ENCODE measurements at regions not wholly inside any gene's neighbourhood (a gene's known extent, or its start where the extent isn't known, plus 50 kb on each side); places are given as distances from the start of the nearest gene placed in this dataset.
A peak's percentile ranks its signal among the peaks of the same experiment; 100 is the strongest.

DNA sequence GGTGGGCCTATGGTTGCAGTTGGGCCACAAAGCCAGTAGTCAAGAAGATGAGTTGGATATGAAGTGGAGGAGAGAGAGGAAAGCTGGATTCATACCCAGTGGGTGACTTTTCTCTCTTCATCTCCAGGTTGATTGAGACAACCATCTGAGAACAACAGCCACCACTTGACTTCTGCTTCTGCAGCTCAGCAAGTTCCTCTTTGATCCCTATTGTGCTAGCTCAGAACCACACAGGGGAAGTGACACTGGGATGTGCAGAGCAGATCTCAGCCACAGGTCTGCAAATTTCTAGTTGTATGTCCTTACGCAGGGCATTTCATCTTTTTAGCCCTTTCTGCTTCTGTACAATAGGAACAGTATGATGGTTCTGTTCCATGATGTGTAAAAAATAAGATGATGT is 459.2 kb upstream of the ARRDC4 start:
- DNase-seq (ENCODE audit: low read depth in 1 of 2, low spot score in 1 of 2), result no peak
- TF ChIP-seq JUND (IDR thresholded peaks at IDR 0.05; ENCODE audit: low read depth), result no peak
- in situ Hi-C loops (cut with HindIII; ENCODE audit: low pct_unique_long_range_greater_than_20kb, low sequenced_read_pairs), result no loop called here

DNA sequence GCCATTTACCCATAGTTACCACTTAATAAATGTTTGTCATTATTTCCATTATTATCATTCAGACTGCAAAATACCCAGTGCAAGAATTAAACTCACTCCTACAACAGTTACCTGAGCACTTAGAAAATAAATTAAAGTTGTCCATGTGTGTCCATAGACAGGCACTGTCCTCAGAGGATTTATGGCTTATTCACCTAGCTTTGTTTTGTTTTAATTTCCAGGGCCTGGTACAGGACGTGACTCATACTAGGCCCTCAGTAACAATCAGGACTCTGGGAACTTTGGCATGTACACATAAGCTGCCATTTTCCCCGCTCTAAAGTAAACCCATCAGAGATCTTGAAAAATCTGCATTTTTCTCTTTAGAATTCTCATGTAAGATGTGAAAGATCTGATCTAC is 458.5 kb upstream of the ARRDC4 start:
- no peak for DNase-seq (ENCODE audit: low read depth in 1 of 2, low spot score in 1 of 2)
- in situ Hi-C loops (cut with HindIII; ENCODE audit: low pct_unique_long_range_greater_than_20kb, low sequenced_read_pairs), result no loop called here
- no peak for TF ChIP-seq JUND (IDR thresholded peaks at IDR 0.05; ENCODE audit: low read depth)

GRCh38 chr15:97504031-97504792 is 456.3 kb upstream of the ARRDC4 start:
- TF ChIP-seq JUND (IDR thresholded peaks at IDR 0.05; ENCODE audit: low read depth), result no peak
- in situ Hi-C loops (cut with HindIII; ENCODE audit: low pct_unique_long_range_greater_than_20kb, low sequenced_read_pairs), result no loop called here
- no peak for DNase-seq (ENCODE audit: low read depth in 1 of 2, low spot score in 1 of 2)

GRCh38 chr15:97517737-97518136 is 442.8 kb upstream of the ARRDC4 start:
- in situ Hi-C loops (cut with HindIII; ENCODE audit: low pct_unique_long_range_greater_than_20kb, low sequenced_read_pairs), result no loop called here
- no peak for DNase-seq (ENCODE audit: low read depth in 1 of 2, low spot score in 1 of 2)
- no peak for TF ChIP-seq JUND (IDR thresholded peaks at IDR 0.05; ENCODE audit: low read depth)

DNA sequence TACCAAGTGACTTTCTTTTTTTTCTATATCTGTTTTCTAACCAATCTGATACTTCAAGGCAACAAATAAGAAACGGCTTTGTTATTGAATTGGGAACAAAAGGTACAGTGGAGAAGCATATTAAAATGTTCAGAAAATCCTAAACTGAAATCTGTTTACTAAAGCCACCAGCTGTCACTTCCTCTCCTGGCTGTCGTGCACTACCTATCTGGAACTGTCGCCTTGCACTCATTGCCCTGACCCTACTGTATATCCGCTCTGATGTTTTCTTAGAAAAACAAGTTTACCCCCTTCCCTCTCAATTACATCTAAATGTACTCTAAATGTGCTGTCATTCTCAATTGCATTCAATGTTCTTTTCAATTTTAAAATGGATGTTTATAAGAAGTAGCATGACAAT is 439.8 kb upstream of the ARRDC4 start:
- in situ Hi-C loops (cut with HindIII; ENCODE audit: low pct_unique_long_range_greater_than_20kb, low sequenced_read_pairs), result no loop called here
- no peak for TF ChIP-seq JUND (IDR thresholded peaks at IDR 0.05; ENCODE audit: low read depth)
- DNase-seq (ENCODE audit: low read depth in 1 of 2, low spot score in 1 of 2), result no peak

- in situ Hi-C loops (cut with HindIII; ENCODE audit: low pct_unique_long_range_greater_than_20kb, low sequenced_read_pairs), result no loop called here
- TF ChIP-seq JUND (IDR thresholded peaks at IDR 0.05; ENCODE audit: low read depth), result no peak
- DNase-seq (ENCODE audit: low read depth in 1 of 2, low spot score in 1 of 2), result peak; percentile 6 to 9
Observed at GRCh38 chr15:97521381-97522285, 438.9 kb upstream of the ARRDC4 start.

DNA sequence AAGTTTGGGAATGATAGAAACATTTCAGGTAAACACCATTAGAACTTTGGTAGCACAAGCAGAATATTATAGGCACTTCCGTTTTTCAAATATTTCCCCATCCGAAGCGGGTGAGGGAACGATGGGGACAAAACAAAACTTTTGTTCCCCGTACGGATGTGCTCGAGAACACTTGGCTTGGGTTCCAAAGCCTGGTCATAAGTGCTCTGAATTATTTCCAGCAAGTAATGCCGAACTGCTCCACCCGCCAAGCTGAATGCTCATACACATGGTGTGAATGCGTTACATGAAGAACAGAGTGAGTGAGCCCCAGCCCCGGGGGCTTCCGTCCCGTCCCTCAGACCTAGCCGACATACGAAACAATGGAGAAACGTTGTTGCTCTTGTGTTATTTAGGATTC is 438.2 kb upstream of the ARRDC4 start:
- in situ Hi-C loops (cut with HindIII; ENCODE audit: low pct_unique_long_range_greater_than_20kb, low sequenced_read_pairs), result no loop called here
- no peak for DNase-seq (ENCODE audit: low read depth in 1 of 2, low spot score in 1 of 2)
- TF ChIP-seq JUND (IDR thresholded peaks at IDR 0.05; ENCODE audit: low read depth), result no peak

GRCh38 chr15:97525809-97526208 is 434.7 kb upstream of the ARRDC4 start:
- no peak for DNase-seq (ENCODE audit: low read depth in 1 of 2, low spot score in 1 of 2)
- TF ChIP-seq JUND (IDR thresholded peaks at IDR 0.05; ENCODE audit: low read depth), result no peak
- in situ Hi-C loops (cut with HindIII; ENCODE audit: low pct_unique_long_range_greater_than_20kb, low sequenced_read_pairs), result no loop called here

GRCh38 chr15:97528238-97528637 is 432.3 kb upstream of the ARRDC4 start:
- no peak for DNase-seq (ENCODE audit: low read depth in 1 of 2, low spot score in 1 of 2)
- TF ChIP-seq JUND (IDR thresholded peaks at IDR 0.05; ENCODE audit: low read depth), result no peak
- in situ Hi-C loops (cut with HindIII; ENCODE audit: low pct_unique_long_range_greater_than_20kb, low sequenced_read_pairs), result no loop called here

DNA sequence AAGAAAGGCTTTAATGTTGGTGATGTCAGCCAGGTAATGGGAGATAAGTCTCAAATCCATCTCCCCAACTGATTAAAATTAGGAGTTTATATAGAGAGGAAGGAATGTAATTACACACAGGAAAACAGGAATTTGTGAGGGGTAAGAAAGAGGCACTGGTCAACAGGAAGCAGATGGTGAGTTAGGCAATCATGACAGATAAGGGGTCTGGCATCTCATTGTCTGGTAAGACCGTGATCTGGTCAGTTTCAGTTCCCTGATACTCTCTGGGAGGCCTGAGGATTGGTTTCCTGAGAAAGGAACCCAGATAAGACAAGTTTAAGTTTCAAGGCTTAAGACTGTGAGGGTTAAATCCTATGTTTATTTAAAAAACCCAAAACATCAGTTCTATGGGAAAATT is 414.7 kb upstream of the ARRDC4 start:
- DNase-seq (ENCODE audit: low read depth in 1 of 2, low spot score in 1 of 2), result no peak
- in situ Hi-C loops (cut with HindIII; ENCODE audit: low pct_unique_long_range_greater_than_20kb, low sequenced_read_pairs), result no loop called here
- TF ChIP-seq JUND (IDR thresholded peaks at IDR 0.05; ENCODE audit: low read depth), result no peak

- DNase-seq (ENCODE audit: low read depth in 1 of 2, low spot score in 1 of 2), result no peak
- TF ChIP-seq JUND (IDR thresholded peaks at IDR 0.05; ENCODE audit: low read depth), result no peak
- in situ Hi-C loops (cut with HindIII; ENCODE audit: low pct_unique_long_range_greater_than_20kb, low sequenced_read_pairs), result no loop called here
Observed at GRCh38 chr15:97547381-97547780, 413.1 kb upstream of the ARRDC4 start.

DNA sequence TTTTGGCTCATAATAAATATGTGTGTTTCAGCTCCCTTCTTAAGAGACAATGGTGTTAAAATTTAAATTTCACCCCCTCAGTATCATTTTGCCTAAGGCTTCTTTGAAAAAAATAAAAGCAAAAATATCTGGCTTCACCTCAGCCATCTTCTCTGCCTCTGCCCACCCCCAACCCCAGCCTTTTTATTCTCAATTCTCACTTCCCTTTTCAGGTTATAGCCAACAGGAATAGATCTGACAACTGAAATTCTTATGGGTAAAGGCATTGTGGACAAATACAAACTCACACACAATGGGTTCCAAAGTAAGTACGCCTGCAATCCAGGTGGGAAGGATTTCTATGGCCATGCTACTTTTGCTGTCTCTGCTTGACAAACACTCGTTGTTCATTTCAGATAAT is 399.0 kb upstream of the ARRDC4 start:
- in situ Hi-C loops (cut with HindIII; ENCODE audit: low pct_unique_long_range_greater_than_20kb, low sequenced_read_pairs), result no loop called here
- no peak for DNase-seq (ENCODE audit: low read depth in 1 of 2, low spot score in 1 of 2)
- no peak for TF ChIP-seq JUND (IDR thresholded peaks at IDR 0.05; ENCODE audit: low read depth)

GRCh38 chr15:97563516-97563915 is 397.0 kb upstream of the ARRDC4 start:
- no peak for DNase-seq (ENCODE audit: low read depth in 1 of 2, low spot score in 1 of 2)
- in situ Hi-C loops (cut with HindIII; ENCODE audit: low pct_unique_long_range_greater_than_20kb, low sequenced_read_pairs), result no loop called here
- TF ChIP-seq JUND (IDR thresholded peaks at IDR 0.05; ENCODE audit: low read depth), result no peak

All from T47D (cell line).